ENCODE measurements at regions not wholly inside any gene's neighbourhood (a gene's known extent, or its start where the extent isn't known, plus 50 kb on each side); places are given as distances from the start of the nearest gene placed in this dataset.

DNA sequence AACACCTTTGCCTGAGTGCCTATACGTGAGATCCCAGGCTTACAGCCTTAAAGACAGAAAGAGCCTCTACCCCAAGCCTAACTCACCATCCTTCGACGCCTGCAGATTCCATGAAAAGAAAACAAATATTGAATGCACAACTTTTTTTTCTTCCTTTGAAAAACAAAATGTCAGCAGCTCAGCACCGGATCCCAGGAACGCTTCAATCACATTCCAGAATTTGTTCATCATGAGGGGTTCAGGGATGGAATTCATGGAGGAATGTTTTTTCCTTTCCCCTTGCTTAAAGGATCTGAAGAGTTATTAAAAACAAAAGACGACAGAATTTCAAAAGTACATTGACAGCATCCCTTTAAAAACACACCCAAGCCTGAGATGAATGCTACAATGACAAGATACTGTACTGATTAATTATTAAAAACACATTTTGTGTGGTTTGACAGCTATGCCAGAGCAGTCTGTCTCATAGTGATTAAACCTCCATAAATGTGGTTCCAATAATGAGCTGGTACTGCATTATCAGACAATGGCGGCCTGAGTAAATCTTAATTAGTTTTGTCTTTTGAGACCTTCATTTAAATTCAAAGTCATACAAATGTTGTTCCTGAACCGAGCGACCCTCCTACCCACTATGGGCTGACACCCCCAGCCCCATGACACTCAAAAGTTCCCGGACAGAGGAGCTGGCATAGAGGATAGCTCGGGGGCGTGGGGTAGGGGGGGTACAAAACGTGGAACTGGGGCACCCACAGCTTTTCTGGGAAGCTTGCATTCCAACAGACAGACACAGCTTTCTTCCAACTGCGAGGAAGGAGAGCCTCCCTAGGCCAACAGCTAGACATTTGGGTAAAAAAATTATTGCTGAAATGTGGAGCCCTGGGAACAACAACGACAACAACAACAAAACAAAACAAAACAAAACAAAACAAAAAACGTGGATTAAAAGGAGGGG, 227.5 kb downstream of the TTC32 start:
- Histone ChIP-seq H3K27ac (no peak overlapping the region), H3K4me1 (no peaks in the 10 kb centered on the region), H3K9me3 (no peaks in the 10 kb centered on the region), H3K27me3 (replicated peaks in 1 of 7) (peaks cover 0 to 23% (median 0%) of the 10 kb centered on the region in 7 donors), H3K36me3 (no peaks in the 10 kb centered on the region), H3K4me3 (no peak overlapping the region)
- DNase-seq: no peak
- TF ChIP-seq POLR2AphosphoS5 (IDR thresholded peaks at IDR 0.05) (no peak), POLR2A (IDR thresholded peaks at IDR 0.05) (no peak)
- TF ChIP-seq, protein P1, sequence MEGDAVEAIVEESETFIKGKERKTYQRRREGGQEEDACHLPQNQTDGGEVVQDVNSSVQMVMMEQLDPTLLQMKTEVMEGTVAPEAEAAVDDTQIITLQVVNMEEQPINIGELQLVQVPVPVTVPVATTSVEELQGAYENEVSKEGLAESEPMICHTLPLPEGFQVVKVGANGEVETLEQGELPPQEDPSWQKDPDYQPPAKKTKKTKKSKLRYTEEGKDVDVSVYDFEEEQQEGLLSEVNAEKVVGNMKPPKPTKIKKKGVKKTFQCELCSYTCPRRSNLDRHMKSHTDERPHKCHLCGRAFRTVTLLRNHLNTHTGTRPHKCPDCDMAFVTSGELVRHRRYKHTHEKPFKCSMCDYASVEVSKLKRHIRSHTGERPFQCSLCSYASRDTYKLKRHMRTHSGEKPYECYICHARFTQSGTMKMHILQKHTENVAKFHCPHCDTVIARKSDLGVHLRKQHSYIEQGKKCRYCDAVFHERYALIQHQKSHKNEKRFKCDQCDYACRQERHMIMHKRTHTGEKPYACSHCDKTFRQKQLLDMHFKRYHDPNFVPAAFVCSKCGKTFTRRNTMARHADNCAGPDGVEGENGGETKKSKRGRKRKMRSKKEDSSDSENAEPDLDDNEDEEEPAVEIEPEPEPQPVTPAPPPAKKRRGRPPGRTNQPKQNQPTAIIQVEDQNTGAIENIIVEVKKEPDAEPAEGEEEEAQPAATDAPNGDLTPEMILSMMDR (IDR thresholded peaks at IDR 0.05 in 8 of 11, conservative IDR thresholded peaks at IDR 0.05 in 3 of 11): no peak
- intact Hi-C loops (cut with DNase I; ENCODE audit: low total_unique reads): no loop called here
- 73 to 74% (median 74%) methylated on average over 16 of the region's 16 CpGs for WGBS, 5 donors

GRCh38 chr2:19673213-19673791, 228.5 kb downstream of the TTC32 start:
- TF ChIP-seq, protein P1 (IDR thresholded peaks at IDR 0.05 in 8 of 11, conservative IDR thresholded peaks at IDR 0.05 in 3 of 11): no peak
- no peak for TF ChIP-seq POLR2AphosphoS5 (IDR thresholded peaks at IDR 0.05)
- no peak for TF ChIP-seq POLR2A (IDR thresholded peaks at IDR 0.05)
- H3K9me3 ChIP-seq: no peaks in the 10 kb centered on the region
- no peak overlapping the region for H3K4me3 ChIP-seq
- peaks cover 0 to 23% (median 0%) of the 10 kb centered on the region in 7 donors for H3K27me3 ChIP-seq (replicated peaks in 1 of 7)
- intact Hi-C loops (cut with DNase I; ENCODE audit: low total_unique reads): no loop called here
- WGBS, 5 donors: 66 to 81% (median 77%) methylated on average over 11 of the region's 11 CpGs
- DNase-seq: no peak
- no peaks in the 10 kb centered on the region for H3K36me3 ChIP-seq
- no peak overlapping the region for H3K27ac ChIP-seq
- H3K4me1 ChIP-seq: no peaks in the 10 kb centered on the region

DNA sequence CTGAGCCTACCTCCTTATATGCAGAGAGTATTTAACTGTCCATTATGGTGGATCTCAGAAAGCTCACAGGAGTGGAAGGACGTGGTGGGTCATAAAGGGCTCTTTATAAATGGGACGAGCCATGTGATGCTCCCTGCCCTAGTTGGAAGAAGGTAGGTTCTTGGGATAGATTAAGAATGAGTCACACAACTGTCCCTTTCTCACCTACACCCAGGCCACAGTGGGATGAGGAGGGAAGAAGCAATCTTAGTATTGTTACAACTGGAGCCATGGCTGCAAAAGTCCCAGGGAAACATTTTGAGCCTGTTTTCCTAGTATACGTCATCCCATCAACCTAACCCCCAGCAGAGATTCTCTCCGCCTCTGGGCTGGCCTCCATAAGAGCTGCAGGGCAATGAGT, 229.9 kb downstream of the TTC32 start:
- 79 to 88% (median 86%) methylated on average over 4 of the region's 4 CpGs for WGBS, 5 donors
- TF ChIP-seq POLR2AphosphoS5 (IDR thresholded peaks at IDR 0.05): no peak
- no peak for TF ChIP-seq POLR2A (IDR thresholded peaks at IDR 0.05)
- TF ChIP-seq, protein P1 (IDR thresholded peaks at IDR 0.05 in 8 of 11, conservative IDR thresholded peaks at IDR 0.05 in 3 of 11): no peak

DNA sequence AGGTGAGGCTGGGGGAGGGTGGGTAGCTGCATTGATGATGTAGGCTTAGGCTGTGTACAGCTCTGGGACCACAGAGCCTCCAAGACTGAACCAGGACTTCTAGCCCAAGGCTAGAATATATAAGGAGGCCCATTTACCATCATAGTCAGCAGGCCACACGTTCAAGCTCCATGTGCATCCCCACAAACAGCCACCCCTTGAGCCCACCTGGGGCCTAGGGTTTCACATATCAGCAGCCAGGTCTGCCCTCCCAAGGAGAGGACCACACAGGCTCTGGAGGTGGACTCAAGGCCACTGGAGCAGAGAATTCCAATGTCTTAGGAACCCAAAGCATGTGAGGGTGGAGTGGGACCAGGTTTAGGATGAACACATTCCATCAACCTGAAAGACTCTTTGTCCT, 230.5 kb downstream of the TTC32 start:
- no peaks in the 10 kb centered on the region for H3K4me1 ChIP-seq
- 50 to 78% (median 59%) methylated on average over 1 of the region's 1 CpG for WGBS, 5 donors
- H3K9me3 ChIP-seq: no peaks in the 10 kb centered on the region
- TF ChIP-seq POLR2AphosphoS5 (IDR thresholded peaks at IDR 0.05) (no peak), POLR2A (IDR thresholded peaks at IDR 0.05) (no peak)
- TF ChIP-seq, protein P1 (IDR thresholded peaks at IDR 0.05 in 8 of 11, conservative IDR thresholded peaks at IDR 0.05 in 3 of 11): no peak
- intact Hi-C loops (cut with DNase I; ENCODE audit: low total_unique reads): no loop called here
- no peaks in the 10 kb centered on the region for H3K36me3 ChIP-seq
- no peak overlapping the region for H3K4me3 ChIP-seq
- H3K27me3 ChIP-seq (replicated peaks in 1 of 7): peaks cover 0 to 23% (median 0%) of the 10 kb centered on the region in 7 donors
- no peak for DNase-seq
- no peak overlapping the region for H3K27ac ChIP-seq

More for the DNA sequence above, 229.9 kb downstream of the TTC32 start:
- H3K4me1 ChIP-seq: no peaks in the 10 kb centered on the region
- H3K36me3 ChIP-seq: no peaks in the 10 kb centered on the region
- DNase-seq: no peak
- intact Hi-C loops (cut with DNase I; ENCODE audit: low total_unique reads): no loop called here
- H3K27me3 ChIP-seq (replicated peaks in 1 of 7): peaks cover 0 to 23% (median 0%) of the 10 kb centered on the region in 7 donors
- H3K27ac ChIP-seq: no peak overlapping the region
- H3K4me3 ChIP-seq: no peak overlapping the region
- H3K9me3 ChIP-seq: no peaks in the 10 kb centered on the region
